Naive thymus-derived CD8-positive, alpha-beta T cell (primary cell): ENCODE measurements at regions not wholly inside any gene's neighbourhood (a gene's known extent, or its start where the extent isn't known, plus 50 kb on each side); places are given as distances from the start of the nearest gene placed in this dataset.

Source experiments
- ATAC-seq, 2 donors: fragments of 150-1000 bp; cut with Tn5 transposase in 1 of 2; sonication (Bioruptor Pico), chemical (Tn5 transposase) in 1 of 2; 1 replicate in 1 of 2; 2 replicates in 1 of 2; pipeline ENCODE4 v1.10.0; 2021; ENCODE audit warnings: mild to moderate bottlenecking in 2 of 2, moderate library complexity in 2 of 2
- POLR2A ChIA-PET: fragments of 350-600 bp; sonication (Branson Sonifier 250); formaldehyde crosslinking; loops from one replicate; lab custom pipeline; 2021; ENCODE audit warnings: antibody characterized with exemption; lab: Charles Lee
- DNase-seq, 10 donors: peaks; one replicate each; pipeline versions ENCODE4 v3.0.0 to v3.0.0-alpha.2; 2020 to 2022
- H3K27ac Mint-ChIP-seq, 10 donors: one replicate each; pipeline ENCODE4 v1.8.0; 2020 to 2022; ENCODE audit warnings: mild to moderate bottlenecking in 10 of 10, mixed read lengths in 10 of 10, moderate library complexity in 4 of 10, inconsistent platforms in 1 of 10
- H3K27me3 Mint-ChIP-seq, 5 donors: one replicate each; pipeline ENCODE4 v1.8.0; 2021 to 2022; ENCODE audit warnings: mixed read lengths in 5 of 5
- H3K36me3 Mint-ChIP-seq, 3 donors: one replicate each; pipeline ENCODE4 v1.8.0; 2020 to 2022; ENCODE audit warnings: mixed read lengths in 3 of 3, mild to moderate bottlenecking in 2 of 3, inconsistent platforms in 1 of 3
- H3K4me1 Mint-ChIP-seq, 4 donors: one replicate each; pipeline ENCODE4 v1.8.0; 2021 to 2022; ENCODE audit warnings: mixed read lengths in 4 of 4
- H3K4me3 Mint-ChIP-seq, 10 donors: one replicate each; pipeline ENCODE4 v1.8.0; 2020 to 2022; ENCODE audit warnings: mild to moderate bottlenecking in 10 of 10, mixed read lengths in 10 of 10, moderate library complexity in 6 of 10, inconsistent platforms in 1 of 10
- H3K9me3 Mint-ChIP-seq, 9 donors: one replicate each; pipeline ENCODE4 v1.8.0; 2020 to 2022; ENCODE audit warnings: mixed read lengths in 9 of 9, mild to moderate bottlenecking in 3 of 9, inconsistent platforms in 1 of 9, moderate library complexity in 1 of 9

DNA sequence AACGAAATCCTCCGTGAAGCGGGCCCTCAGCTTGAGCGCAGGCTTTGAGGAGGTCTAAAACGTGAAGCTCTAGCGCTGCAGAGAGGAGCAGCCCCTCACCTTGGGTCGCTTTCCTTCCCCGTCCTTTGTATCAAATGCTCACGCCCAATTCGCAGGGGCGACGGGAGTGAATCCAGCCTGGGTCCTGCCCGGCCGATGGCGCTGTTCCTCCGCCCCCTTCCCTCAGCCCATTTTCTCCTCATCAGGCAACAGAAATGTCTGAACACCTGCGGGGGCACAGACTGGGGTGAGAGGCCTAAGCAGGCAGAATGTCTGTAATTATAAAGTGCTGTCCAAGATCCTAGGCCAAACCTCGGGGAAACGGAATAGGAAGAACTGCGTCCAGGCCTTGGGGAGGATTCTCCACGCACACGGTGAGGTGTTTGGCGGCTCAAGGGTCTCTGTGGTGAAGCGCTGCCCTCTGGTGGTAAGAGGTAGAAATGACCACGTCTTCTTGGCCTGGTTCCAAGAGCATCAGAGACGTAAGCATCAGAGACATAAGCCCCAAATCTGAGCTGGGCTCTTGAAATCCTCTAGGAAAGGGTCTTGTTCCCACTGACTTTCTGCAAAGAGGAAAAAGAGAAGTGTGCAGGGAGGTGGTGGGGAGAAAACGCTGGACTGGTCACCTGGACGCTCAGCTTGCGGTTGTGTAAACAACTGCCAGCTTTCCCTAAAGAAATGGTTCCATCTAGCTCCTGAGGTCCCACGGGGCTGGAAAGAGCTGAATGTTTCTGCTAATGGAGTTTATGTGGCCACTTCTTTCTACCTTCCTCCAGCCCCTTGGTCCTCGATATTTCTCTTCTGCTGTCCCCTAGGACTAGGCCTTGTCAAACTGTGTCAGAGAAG is 92.1 kb upstream of the CD53 start:
- peak overlapping the region in 7 of 10 donors; percentile 3 to 75 (median 19) for H3K4me3 Mint-ChIP-seq
- ATAC-seq = peak; percentile 72 to 79
- H3K36me3 Mint-ChIP-seq = no peaks in the 10 kb centered on the region
- peaks cover 17 to 46% (median 39%) of the 10 kb centered on the region in 4 donors for H3K4me1 Mint-ChIP-seq
- DNase-seq = peak; percentile 47 to 86 (median 78)
- H3K27me3 Mint-ChIP-seq = peaks cover 0 to 6% (median 2%) of the 10 kb centered on the region in 5 donors
- peak overlapping the region in 5 of 10 donors; percentile 36 to 77 (median 64) for H3K27ac Mint-ChIP-seq
- POLR2A ChIA-PET = interaction anchor here (1.0 to 1.6 kb wide), 4 partner anchors 108 to 161 kb away, joined by 3 to 8 read pairs (median 4); no protein-coding TSS in a partner anchor
- no peaks in the 10 kb centered on the region for H3K9me3 Mint-ChIP-seq

DNA sequence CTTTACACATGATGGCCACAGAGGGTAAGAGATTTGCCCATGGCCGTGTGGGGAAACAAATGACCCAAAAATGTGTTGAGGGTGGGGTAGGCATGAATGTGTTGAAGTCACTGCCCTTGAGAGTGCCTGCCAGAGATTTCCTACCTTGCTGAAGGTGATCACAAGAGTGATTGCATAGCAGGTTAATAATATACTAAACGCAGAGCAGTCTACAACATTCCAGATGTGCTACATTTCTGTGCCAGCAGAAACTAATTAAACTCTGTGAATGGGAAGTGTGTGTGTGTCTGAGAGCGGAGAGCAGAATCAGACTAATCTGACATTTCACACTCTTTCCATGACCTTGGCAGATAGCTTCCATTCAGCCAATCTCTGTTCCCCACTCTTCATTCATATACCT is 93.3 kb upstream of the CD53 start:
- Mint-ChIP-seq H3K4me1 (peaks cover 8 to 33% (median 27%) of the 10 kb centered on the region in 4 donors), H3K36me3 (no peaks in the 10 kb centered on the region), H3K27ac (no peak overlapping the region), H3K27me3 (peaks cover 0 to 6% (median 2%) of the 10 kb centered on the region in 5 donors), H3K9me3 (no peaks in the 10 kb centered on the region), H3K4me3 (no peak overlapping the region)
- ATAC-seq (no peak), DNase-seq (no peak)
- POLR2A ChIA-PET = interaction anchor here (1.6 kb wide), 1 partner anchor 160 kb away, joined by 8 read pairs; no protein-coding TSS in a partner anchor

DNA sequence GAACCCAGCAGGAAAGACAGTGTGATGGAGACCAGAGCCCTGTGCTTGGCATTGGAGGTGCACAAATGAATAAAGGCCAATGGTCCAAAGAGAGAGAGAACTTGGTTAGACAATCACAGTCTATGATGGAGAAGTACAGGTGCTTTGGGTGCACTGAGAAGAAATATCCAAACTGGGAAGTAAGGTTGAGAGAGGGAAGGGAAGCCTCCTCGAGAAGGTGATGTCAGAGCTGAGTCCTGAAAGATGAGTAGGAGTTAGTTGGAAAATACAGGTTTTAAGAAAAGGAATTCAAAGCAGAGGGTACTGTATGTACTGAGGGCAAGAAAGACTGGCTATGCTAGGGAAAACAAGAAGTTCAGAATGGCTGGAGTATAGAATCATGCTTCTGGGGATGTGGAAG is 94.1 kb upstream of the CD53 start:
- POLR2A ChIA-PET = no interaction called here
- DNase-seq (no peak), ATAC-seq (no peak)
- H3K9me3 Mint-ChIP-seq = no peaks in the 10 kb centered on the region
- peaks cover 0 to 6% (median 2%) of the 10 kb centered on the region in 5 donors for H3K27me3 Mint-ChIP-seq
- peaks cover 8 to 25% (median 21%) of the 10 kb centered on the region in 4 donors for H3K4me1 Mint-ChIP-seq
- H3K36me3 Mint-ChIP-seq = no peaks in the 10 kb centered on the region
- peak overlapping the region in 1 of 10 donors; percentile 33 for H3K27ac Mint-ChIP-seq
- H3K4me3 Mint-ChIP-seq = no peak overlapping the region

GRCh38 chr1:110777228-110777627 is 95.7 kb upstream of the CD53 start:
- ATAC-seq = no peak
- DNase-seq = no peak
- Mint-ChIP-seq H3K36me3 (no peaks in the 10 kb centered on the region), H3K27me3 (peaks cover 3 to 15% (median 5%) of the 10 kb centered on the region in 5 donors), H3K4me1 (peaks cover 5 to 10% (median 8%) of the 10 kb centered on the region in 4 donors), H3K4me3 (no peak overlapping the region), H3K27ac (no peak overlapping the region), H3K9me3 (no peaks in the 10 kb centered on the region)
- POLR2A ChIA-PET = no interaction called here

DNA sequence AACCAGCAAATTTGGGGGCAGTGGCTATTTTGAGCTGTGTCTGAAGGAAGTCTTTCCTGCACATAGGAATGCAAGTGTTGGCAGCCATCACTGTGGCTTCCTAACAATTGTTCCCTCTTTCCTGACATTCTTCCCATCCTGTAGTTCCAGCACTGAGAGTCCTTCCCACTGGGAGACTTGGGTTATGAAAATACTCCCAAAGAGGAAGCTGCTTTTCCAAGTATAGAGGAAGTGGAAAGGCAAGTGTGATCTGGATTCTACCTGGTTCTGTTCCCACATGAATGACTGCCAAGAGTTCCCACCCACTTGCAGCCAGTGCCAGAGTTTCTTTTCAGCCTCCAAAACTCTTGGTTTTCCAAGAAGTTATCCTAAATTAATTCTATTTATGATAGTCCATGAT is 98.5 kb upstream of the CD53 start:
- no peak for ATAC-seq
- POLR2A ChIA-PET = interaction anchor here (2.4 kb wide), 1 partner anchor 9 kb away, joined by 5 read pairs; no protein-coding TSS in a partner anchor
- Mint-ChIP-seq H3K4me1 (peaks cover 0 to 3% (median 0%) of the 10 kb centered on the region in 4 donors), H3K9me3 (no peaks in the 10 kb centered on the region), H3K27ac (no peak overlapping the region), H3K4me3 (no peak overlapping the region), H3K36me3 (no peaks in the 10 kb centered on the region), H3K27me3 (peaks cover 4 to 20% (median 5%) of the 10 kb centered on the region in 5 donors)
- no peak for DNase-seq

DNA sequence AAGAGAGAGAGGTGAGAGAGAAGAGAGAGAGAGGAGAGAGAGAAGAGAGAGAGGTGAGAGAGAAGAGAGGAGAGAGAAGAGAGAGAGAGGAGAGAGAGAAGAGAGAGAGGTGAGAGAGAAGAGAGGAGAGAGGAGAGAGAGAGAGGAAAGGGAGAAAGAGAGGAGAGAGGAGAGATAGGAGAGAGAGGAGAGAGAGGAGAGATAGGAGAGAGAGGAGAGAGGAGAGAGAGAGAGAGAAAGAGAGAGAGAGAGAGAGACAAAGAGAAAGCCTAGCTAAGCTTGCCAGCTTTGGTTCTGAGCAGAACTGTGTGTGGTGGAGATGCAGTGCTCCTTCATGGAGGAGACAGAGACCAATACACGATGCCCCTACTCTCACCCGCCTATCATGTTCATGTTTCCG is 99.1 kb upstream of the KCNA3 start:
- H3K27me3 Mint-ChIP-seq = peaks cover 6 to 26% (median 8%) of the 10 kb centered on the region in 5 donors
- no peaks in the 10 kb centered on the region for H3K36me3 Mint-ChIP-seq
- no peaks in the 10 kb centered on the region for H3K9me3 Mint-ChIP-seq
- H3K4me3 Mint-ChIP-seq = no peak overlapping the region
- peaks cover 0 to 3% (median 0%) of the 10 kb centered on the region in 4 donors for H3K4me1 Mint-ChIP-seq
- POLR2A ChIA-PET = interaction anchor here (2.4 kb wide), 1 partner anchor 9 kb away, joined by 5 read pairs; no protein-coding TSS in a partner anchor
- DNase-seq (no peak), ATAC-seq (no peak)
- H3K27ac Mint-ChIP-seq = peak overlapping the region in 1 of 10 donors; percentile 33

DNA sequence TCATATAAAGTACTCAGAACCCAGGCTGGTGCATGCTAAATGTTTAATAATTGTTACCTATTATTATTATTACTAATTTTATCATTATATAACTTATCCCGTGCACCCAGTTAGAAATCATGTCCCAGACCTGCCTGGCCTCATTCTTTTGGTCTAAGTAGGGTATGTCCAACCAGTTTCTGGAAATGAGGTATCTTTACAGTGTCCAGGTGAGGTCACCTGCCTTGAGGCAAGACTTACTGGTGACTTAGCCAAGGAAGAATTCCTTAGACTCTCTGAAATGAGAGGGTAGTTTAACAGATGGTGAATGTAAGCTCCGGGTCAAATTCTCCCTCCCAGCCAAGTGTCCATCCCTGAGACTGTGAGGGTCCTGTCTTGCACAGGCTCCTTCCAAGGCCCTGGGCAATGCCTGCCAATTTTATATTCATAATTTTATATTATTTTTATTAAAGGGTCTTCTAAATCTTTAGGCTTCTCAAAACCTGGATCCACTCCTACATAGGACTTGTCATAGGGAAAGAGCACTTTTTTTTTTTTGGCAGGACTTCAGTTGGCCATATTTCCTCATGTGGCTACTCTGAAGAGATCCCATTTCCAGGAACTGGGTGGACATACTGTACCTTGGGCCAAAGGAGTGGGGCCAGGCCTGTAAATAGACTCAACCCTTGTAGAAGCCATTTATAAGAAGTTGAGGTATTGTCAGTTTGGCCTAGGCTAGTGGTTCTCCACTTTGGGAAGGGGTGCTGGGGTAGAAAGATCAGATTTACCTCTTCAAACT is 96.7 kb upstream of the KCNA3 start:
- ATAC-seq (no peak), DNase-seq (no peak)
- Mint-ChIP-seq H3K36me3 (no peaks in the 10 kb centered on the region), H3K4me1 (peaks cover 0 to 3% (median 0%) of the 10 kb centered on the region in 4 donors), H3K4me3 (no peak overlapping the region), H3K27ac (no peak overlapping the region), H3K9me3 (no peaks in the 10 kb centered on the region), H3K27me3 (peaks cover 7 to 39% (median 10%) of the 10 kb centered on the region in 5 donors)
- POLR2A ChIA-PET = no interaction called here

DNA sequence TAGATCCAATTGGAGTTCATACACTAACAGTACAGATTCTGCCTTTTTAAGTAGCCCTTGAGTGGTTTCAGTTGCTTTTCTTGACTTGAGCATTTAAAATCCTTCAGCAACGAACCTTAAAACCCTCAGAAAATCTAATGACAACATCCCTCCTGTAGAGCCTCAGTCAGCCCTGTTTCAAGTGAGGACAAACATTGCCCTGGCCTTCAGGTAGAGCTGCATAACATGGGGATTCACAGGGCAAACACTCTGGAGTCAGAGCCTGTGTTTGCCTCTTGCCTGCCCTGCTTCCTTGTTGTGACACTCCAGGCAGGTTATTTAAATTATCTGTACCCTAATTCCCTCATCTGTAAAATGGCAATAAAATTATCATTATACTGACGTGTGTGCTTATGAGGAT is 96.1 kb upstream of the KCNA3 start:
- Mint-ChIP-seq H3K9me3 (no peaks in the 10 kb centered on the region), H3K27me3 (peaks cover 9 to 39% (median 10%) of the 10 kb centered on the region in 5 donors), H3K36me3 (no peaks in the 10 kb centered on the region), H3K4me3 (no peak overlapping the region), H3K27ac (no peak overlapping the region), H3K4me1 (peaks cover 2 to 4% (median 3%) of the 10 kb centered on the region in 4 donors)
- DNase-seq (no peak), ATAC-seq (no peak)
- POLR2A ChIA-PET = no interaction called here

DNA sequence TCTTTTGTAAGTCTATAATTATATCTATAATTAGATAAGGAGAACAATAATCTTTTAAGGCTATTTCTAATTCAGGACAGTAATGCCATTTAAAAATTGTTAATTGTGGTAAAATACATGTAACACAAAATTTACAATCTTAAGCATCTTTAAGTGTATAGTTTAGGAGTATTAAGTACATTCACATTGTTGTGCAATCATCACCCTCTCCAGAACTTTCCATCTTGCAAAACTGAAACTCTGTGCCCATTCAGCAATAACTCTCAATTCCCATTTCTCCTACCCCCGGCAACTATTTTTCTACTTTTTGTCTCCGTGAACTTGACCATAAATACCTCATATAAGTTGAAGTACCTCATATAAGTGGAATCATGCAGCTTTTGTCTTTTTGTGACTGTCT is 93.9 kb upstream of the KCNA3 start:
- POLR2A ChIA-PET = interaction anchor here (0.6 to 0.9 kb wide), 2 partner anchors 124 to 149 kb away, joined by 4 read pairs; no protein-coding TSS in a partner anchor
- no peak overlapping the region for H3K4me3 Mint-ChIP-seq
- H3K9me3 Mint-ChIP-seq = no peaks in the 10 kb centered on the region
- H3K36me3 Mint-ChIP-seq = no peaks in the 10 kb centered on the region
- no peak overlapping the region for H3K27ac Mint-ChIP-seq
- no peak for ATAC-seq
- H3K4me1 Mint-ChIP-seq = peaks cover 2 to 6% (median 3%) of the 10 kb centered on the region in 4 donors
- H3K27me3 Mint-ChIP-seq = peaks cover 9 to 39% (median 10%) of the 10 kb centered on the region in 5 donors
- no peak for DNase-seq

DNA sequence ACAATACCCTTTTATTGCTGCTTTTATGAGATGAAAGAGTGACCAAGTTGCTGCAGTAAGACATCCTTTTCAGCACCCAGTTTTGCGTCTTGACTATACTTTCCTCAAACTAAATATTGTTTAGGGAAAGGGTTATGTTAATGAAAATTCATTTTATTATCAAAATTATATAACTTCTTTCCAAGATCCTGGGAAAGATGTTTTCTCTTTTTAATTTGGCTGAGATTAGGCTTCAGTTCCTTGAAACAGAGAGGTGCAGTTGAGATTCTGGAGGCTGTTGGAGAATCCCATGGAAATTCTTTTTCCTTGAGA is 91.6 kb upstream of the KCNA3 start:
- no peaks in the 10 kb centered on the region for H3K9me3 Mint-ChIP-seq
- H3K4me1 Mint-ChIP-seq = peaks cover 2 to 6% (median 2%) of the 10 kb centered on the region in 4 donors
- no peak for DNase-seq
- no peak overlapping the region for H3K27ac Mint-ChIP-seq
- H3K36me3 Mint-ChIP-seq = no peaks in the 10 kb centered on the region
- ATAC-seq = no peak
- no peak overlapping the region for H3K4me3 Mint-ChIP-seq
- peaks cover 4 to 30% (median 8%) of the 10 kb centered on the region in 5 donors for H3K27me3 Mint-ChIP-seq
- POLR2A ChIA-PET = interaction anchor here (1.0 to 3.6 kb wide), 7 partner anchors 16 to 147 kb away, joined by 3 to 31 read pairs (median 6); no protein-coding TSS in a partner anchor

DNA sequence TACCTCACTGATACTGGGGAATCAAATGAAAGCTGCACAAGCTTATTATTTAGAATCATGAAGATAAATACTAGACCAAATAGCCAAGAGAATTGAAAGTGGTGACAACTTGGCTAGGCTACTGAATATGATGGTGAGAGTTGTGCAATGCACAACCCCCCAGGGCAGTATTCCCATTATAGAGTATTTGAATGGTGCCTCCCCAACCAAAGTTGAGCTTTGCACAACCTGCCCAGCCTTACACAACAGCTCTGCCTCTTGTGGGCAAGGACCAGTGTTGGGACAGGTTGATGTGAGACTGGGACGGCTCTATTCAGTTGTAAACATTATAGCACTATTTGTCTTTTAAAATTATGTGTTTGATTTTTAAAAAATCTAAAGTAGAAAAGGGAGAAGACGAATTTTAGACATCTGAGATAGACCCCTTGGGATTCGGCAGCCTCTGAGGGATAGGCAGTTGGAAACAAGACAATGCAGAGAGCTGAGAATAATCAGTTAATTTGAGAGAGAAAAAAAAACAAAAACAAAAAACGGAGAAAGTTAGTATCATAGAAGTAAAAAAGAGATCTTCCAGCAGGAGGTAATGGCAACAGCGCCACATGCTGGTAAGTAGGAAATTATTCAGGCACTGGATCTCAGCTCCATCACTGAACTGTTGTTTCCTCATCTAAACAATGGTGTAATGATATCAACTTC is 91.0 kb upstream of the KCNA3 start:
- no peak overlapping the region for H3K4me3 Mint-ChIP-seq
- peak; percentile 15 to 74 (median 56) for DNase-seq
- POLR2A ChIA-PET = interaction anchor here (1.0 to 3.6 kb wide), 10 partner anchors 17 to 152 kb away, joined by 3 to 31 read pairs (median 4); partner anchors contain the start of gene KCNA3
- H3K27ac Mint-ChIP-seq = peak overlapping the region in 2 of 10 donors; percentile 12 to 57
- H3K9me3 Mint-ChIP-seq = no peaks in the 10 kb centered on the region
- peaks cover 4 to 30% (median 8%) of the 10 kb centered on the region in 5 donors for H3K27me3 Mint-ChIP-seq
- ATAC-seq = peak; percentile 74 to 84
- H3K36me3 Mint-ChIP-seq = no peaks in the 10 kb centered on the region
- peaks cover 2 to 6% (median 2%) of the 10 kb centered on the region in 4 donors for H3K4me1 Mint-ChIP-seq

- H3K4me3 Mint-ChIP-seq = no peak overlapping the region
- POLR2A ChIA-PET = interaction anchor here (3.6 kb wide), 1 partner anchor 144 kb away, joined by 31 read pairs; no protein-coding TSS in a partner anchor
- no peak for ATAC-seq
- H3K36me3 Mint-ChIP-seq = no peaks in the 10 kb centered on the region
- DNase-seq = no peak
- peaks cover 2 to 6% (median 2%) of the 10 kb centered on the region in 4 donors for H3K4me1 Mint-ChIP-seq
- H3K27me3 Mint-ChIP-seq = peaks cover 4 to 11% (median 5%) of the 10 kb centered on the region in 5 donors
- H3K9me3 Mint-ChIP-seq = no peaks in the 10 kb centered on the region
- H3K27ac Mint-ChIP-seq = no peak overlapping the region
Observed at GRCh38 chr1:110763149-110763548, 88.4 kb upstream of the KCNA3 start.
